Stimulated activated CD8-positive, alpha-beta memory T cell treated with anti-CD3 and anti-CD28 coated beads, Interleukin-12 subunit alpha, Interleukin-12 subunit beta, amount 100 ng/mL, for 4 hours (primary cell): ENCODE measurements at regions not wholly inside any gene's neighbourhood (a gene's known extent, or its start where the extent isn't known, plus 50 kb on each side); places are given as distances from the start of the nearest gene placed in this dataset.
"Not testable (repeated sequence)": the region's sequence is repeated elsewhere in the genome, so short reads cannot be mapped to it uniquely, and the experiment has no call there.

Experiments
- DNase-seq: peaks from one replicate; pipeline ENCODE4 v3.0.0-alpha.2; 2020; ENCODE audit warnings: low read depth

GRCh38 chr3:124636863-124637296 lies 93.4 kb upstream of the UMPS start:
- no peak for DNase-seq

GRCh38 chr3:124639406-124640237 lies 90.6 kb upstream of the UMPS start:
- no peak for DNase-seq

GRCh38 chr3:124640635-124641306 lies 89.5 kb upstream of the UMPS start:
- DNase-seq, result no peak

DNA sequence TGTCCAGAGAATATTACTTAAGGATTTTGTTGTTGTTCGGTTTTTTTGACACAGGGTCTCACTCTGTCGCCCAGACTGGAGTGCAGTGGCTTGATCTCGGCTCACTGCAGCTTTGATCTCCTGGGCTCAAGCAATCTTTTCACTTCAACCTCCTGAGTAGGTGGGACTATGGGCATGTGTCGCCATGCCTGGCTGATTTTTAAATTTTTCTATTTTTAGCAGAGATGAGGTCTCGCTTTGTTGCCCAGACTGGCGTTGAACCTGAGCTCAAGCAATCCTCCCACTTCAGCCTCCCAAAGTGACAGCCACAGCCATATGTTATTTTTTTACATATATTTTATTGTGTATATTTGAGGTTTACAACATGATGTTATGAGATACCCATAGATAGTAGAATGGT lies 86.8 kb upstream of the UMPS start:
- DNase-seq, result no peak

DNA sequence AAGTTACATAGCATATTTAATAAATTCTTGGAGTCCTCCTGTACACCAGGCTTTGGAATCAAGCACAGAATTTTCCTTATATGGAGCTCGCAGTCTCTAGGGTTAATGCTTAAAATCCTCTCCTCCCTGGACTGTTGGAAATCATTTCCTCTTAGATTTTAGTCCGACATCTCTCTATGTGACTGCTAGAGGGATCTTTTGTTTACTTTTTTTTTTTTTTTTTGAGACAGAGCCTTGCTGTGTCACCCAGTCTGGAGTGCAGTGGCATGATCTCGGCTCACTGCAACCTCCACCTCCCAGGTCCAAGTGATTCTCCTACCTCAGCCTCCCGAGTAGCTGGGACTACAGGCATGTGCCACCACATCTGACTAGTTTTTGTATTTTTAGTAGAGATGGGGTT lies 84.1 kb upstream of the UMPS start:
- DNase-seq, result not testable (repeated sequence)

DNA sequence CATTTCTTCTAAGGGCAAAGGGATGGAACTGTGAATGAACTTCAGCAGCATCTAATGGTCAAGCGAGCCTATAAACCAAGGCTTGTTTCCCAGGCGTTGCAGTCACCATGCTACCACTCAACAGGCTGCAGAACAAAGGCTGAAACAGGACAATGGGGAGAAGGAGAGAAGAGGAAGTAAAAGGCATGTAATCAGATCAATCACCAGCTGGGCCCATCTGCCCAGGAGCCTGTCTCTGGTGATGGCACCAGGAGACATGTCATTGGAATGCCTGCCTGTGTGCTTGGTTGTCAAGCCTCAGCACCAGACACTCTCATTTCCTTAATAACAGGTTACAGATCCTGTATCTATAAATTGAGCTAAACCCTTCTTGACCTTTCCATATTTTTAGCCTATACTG lies 81.7 kb upstream of the UMPS start:
- DNase-seq, result no peak

DNA sequence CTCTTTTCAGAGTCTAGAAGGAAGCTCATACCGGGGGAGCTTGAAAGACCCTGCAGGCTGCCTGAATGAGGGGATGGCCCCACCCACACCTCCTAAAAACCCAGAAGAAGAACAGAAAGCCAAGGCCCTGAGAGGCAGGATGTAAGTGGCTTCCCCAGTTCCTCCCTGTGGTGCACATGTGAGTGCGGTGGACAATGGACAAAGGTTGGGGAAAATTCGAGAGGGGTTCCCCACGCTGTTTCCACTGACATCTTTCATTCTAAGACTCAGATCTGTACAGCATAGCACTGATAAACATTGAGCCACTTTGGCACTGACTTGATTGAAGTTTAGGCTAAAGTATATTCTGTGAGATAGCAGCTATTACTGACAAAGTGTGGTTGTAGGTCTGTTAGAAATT lies 79.5 kb upstream of the UMPS start:
- no peak for DNase-seq

- not testable (repeated sequence) for DNase-seq
Observed at GRCh38 chr3:124651416-124651815, 78.8 kb upstream of the UMPS start.

GRCh38 chr3:124652009-124652408 lies 78.2 kb upstream of the UMPS start:
- DNase-seq, result no peak

DNA sequence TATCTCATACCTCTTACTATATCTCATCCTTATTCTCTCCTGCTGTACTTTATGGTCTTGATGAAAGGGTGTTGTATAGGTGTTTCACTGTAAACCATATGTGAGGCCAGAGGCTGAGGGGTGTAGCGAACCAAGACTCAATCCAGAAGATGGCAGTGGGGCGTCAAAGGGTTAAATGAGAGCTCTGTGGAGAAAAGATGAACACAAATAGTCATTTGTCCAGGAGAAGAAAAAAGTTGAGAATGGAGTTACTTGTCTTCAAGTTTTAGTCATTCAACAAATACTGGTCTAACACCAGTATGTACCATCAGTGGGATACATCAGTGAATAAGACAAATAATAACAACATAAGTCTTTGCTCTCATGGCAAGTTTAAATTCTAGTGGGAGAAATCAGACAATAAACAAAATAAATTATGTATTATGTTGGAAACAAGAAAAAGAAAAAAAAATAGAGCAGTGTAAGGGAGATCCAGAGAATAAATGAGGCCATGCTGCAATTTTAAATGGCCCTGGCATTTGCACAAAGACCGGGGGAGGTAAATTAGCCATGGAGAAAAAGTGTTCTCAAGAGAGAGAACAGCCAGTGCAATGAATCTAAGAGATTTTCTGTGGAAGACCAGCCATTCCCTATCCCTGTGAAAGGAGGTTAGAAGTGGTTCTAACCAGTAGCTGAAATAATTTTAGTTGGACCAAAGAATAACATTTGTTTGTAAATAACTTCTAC lies 77.0 kb upstream of the UMPS start:
- DNase-seq, result no peak

- DNase-seq, result no peak
Observed at GRCh38 chr3:124653797-124654469, 76.3 kb upstream of the UMPS start.

- no peak for DNase-seq
Observed at GRCh38 chr3:124654470-124654845, 75.8 kb upstream of the UMPS start.

DNA sequence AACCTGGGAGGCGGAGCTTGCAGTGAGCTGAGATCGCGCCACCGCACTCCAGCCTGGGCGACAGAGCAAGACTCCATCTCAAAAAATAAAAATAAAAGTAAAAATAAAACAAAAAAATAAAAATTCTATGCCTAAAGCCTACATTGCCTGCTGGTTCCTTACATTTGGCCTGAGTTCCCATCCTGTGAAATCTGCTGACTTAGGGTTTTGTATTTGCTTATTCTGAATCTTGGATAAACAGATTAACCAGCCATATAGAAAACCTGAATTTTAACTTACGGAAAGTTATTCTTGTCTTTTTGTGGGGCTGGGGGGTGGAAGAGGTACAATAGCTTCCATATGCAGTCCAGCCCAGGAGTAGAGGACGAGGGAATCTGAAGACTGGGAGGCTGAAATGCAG lies 73.7 kb upstream of the UMPS start:
- DNase-seq, result no peak

DNA sequence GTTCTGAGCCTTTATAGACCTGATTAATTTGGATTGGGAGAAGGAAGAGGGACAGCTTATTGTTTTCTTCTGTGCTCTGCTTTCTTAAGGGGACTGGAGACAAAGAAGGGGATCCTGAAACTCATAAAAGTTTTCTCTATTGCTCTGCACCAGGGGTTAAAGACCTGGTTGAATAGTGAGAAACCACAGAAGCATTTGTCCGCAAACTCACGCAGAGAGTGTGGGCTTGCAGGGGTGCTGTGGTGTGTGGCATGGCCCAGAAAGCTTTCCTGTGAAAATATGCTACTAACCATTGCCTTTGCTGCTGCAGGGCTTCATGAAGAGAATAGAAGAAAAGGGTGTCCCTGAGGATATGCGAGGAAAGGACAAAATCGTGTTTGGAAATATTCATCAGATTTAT lies 73.1 kb upstream of the UMPS start:
- no peak for DNase-seq

- DNase-seq, result no peak
Observed at GRCh38 chr3:124658270-124658669, 72.0 kb upstream of the UMPS start.

DNA sequence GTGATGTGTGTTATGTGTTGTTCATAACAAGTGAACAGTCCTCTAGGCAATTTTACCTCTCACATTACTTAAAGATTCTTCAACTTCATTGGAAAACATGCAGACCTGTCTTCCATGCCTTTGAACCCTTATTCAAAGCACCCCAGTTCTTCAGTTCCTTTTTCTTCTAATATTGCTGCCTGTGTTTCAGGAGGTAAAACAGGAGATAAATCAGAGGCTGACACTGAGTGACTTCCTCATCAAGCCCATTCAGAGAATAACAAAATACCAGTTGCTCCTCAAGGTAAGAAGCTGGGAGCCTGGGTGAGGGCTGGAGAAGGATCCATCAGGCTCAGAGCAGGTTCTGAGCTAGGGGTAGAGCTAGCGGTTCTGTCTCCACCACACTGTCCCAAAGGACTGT lies 71.1 kb upstream of the UMPS start:
- DNase-seq, result no peak

DNA sequence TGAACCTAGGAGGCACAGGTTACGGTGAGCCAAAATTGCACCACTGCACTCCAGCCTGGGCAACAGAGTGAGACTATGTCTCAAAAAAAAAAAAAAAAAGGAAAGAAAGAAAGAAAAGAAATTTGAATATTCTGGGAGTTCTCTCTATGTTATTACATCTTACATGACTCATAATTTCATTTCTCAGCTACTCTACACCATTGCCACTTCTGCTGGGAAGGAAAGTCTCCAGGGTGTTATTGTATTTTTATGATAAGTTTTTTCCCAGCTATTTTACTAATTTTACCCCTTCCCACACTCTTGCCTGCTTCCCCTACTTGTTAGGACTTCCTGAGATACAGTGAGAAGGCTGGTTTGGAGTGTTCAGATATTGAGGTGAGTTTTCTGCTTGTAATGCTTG lies 69.7 kb upstream of the UMPS start:
- no peak for DNase-seq

- no peak for DNase-seq
Observed at GRCh38 chr3:124663690-124664089, 66.6 kb upstream of the UMPS start.

DNA sequence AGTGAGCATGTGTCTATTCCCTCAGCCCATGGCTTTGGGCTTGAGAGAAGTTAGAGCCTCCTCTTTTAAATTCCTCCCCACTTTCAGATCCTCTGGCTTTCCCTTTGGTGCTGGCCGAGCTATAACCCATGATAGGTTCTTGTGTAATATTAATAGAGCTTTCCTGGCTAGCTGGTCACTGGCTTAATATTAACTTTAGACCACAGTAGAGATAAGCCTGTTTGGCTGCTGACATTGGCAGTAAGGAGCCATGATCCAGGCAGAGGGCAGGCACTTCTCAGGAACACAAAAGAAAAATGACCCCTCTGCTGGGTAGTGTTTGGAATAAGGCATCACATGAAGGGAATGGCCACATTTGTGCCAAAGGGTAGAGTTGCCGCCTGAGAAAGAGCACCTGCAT lies 65.4 kb upstream of the UMPS start:
- no peak for DNase-seq

- no peak for DNase-seq
Observed at GRCh38 chr3:124666067-124666466, 64.2 kb upstream of the UMPS start.

DNA sequence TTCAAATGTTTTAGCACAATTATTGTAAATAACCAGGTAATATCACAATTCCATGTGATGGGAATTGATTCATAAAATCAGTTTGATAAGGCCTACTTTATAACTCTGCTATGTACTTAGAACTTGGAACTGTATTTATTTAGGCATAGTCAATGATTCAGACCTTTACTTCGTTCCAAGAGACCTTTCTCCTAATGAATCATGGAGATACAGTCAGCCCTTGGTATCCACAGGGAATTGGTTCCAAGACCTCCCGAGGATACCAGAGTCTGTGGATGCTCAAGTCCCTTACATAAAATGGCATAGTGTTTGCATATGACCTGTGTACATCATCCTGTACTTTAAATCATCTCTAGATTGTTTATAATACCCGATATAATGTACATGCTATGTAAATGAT lies 60.8 kb upstream of the UMPS start:
- DNase-seq, result no peak

DNA sequence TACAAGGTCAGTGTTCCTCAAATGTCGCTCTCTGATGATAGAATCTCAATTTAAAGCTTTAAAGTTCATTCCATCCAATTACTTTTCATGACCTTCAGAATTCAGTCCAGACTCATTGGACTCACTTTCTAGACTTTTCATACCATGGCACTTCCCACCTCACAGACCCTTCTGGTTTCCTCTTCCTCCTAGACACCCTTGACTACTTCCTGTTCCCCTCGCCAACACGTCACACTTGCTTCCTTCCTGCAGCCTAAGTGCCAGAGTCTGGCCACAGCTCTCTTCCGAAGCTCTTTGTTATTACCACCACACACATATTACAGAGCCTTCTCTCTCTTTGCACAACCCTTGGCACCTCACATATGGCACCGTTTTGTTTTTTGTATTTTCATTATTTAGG lies 59.1 kb upstream of the UMPS start:
- DNase-seq, result no peak

DNA sequence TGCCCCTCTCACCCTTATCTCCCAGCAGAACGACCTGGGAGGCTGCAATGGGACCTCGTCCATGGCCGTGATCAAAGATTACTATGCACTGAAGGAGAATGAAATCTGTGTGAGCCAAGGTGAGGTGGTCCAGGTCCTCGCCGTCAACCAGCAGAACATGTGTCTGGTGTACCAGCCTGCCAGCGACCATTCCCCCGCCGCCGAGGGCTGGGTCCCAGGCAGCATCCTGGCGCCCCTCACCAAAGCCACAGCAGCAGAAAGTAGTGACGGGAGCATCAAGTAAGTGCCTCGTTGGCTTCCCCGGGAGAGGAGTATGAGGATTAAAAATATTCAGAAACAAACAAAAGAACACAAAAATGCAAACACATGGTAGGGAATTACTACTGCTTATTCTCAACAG lies 55.9 kb upstream of the UMPS start:
- DNase-seq, result no peak
